Coronary artery (tissue), 2 donors: ENCODE measurements at regions not wholly inside any gene's neighbourhood (a gene's known extent, or its start where the extent isn't known, plus 50 kb on each side); places are given as distances from the start of the nearest gene placed in this dataset.

Experiments used
- DNase-seq: peaks from one replicate; pipeline ENCODE4 v3.0.0-alpha.2; 2017; ENCODE audit warnings: low spot score
- H3K27ac ChIP-seq, 2 donors: fragments of 200-600 bp; sonication (generic); one replicate each; pipeline ENCODE4 v1.5.1; 2016 to 2019
- H3K4me3 ChIP-seq: fragments of 200-600 bp; sonication (generic); 2 replicates; pipeline ENCODE4 v1.5.1; 2016; ENCODE audit warnings: mild to moderate bottlenecking, moderate library complexity
- TF ChIP-seq, protein P1 (sequence below): fragments of 200-600 bp; sonication (generic); IDR thresholded peaks from one replicate; pipeline ENCODE4 v1.5.1; 2019; ENCODE audit warnings: antibody characterized with exemption

DNA sequence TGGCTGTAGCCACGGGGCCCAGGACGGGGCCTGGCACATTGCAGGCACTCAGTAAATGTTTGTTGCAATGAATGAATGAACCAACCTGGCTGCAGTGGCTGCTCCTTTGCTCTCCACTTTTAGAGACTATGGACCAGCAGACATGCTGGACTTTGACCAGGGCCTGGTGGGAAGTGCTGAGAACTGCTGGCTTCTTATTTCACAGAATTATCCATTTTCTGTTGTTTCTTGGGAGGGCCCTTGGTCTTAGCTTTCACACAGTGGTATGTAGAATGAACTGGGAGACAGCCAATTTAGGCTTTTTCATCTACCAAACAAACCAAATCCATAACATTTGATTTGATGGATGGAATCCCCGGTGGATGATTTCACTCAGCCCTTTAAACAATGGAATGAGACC lies 78.0 kb upstream of the LHFPL2 start:
- Histone ChIP-seq H3K4me3 (no peak overlapping the region), H3K27ac (no peak overlapping the region)
- DNase-seq, result no peak
- TF ChIP-seq, protein P1, sequence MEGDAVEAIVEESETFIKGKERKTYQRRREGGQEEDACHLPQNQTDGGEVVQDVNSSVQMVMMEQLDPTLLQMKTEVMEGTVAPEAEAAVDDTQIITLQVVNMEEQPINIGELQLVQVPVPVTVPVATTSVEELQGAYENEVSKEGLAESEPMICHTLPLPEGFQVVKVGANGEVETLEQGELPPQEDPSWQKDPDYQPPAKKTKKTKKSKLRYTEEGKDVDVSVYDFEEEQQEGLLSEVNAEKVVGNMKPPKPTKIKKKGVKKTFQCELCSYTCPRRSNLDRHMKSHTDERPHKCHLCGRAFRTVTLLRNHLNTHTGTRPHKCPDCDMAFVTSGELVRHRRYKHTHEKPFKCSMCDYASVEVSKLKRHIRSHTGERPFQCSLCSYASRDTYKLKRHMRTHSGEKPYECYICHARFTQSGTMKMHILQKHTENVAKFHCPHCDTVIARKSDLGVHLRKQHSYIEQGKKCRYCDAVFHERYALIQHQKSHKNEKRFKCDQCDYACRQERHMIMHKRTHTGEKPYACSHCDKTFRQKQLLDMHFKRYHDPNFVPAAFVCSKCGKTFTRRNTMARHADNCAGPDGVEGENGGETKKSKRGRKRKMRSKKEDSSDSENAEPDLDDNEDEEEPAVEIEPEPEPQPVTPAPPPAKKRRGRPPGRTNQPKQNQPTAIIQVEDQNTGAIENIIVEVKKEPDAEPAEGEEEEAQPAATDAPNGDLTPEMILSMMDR, result no peak

DNA sequence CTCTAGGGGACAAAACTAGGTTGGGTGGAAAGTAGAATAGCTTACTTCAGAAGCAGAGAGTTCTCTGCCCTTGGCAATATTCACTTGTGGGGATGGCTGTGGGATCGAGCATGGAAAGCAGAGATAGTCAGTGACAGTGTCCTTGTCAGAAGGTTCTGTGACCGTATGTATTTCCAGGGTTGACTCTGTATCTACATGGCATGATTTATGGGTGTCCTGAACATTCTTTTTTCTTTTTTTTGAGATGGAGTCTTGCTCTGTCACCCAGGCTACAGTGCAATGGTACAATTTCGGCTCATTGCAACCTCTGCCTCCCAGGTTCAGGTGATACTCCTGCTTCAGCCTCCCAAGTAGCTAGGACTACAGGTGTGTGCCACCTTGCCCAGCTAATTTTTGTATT lies 77.4 kb upstream of the LHFPL2 start:
- Histone ChIP-seq H3K27ac (no peak overlapping the region), H3K4me3 (no peak overlapping the region)
- DNase-seq, result no peak
- TF ChIP-seq, protein P1, result no peak

GRCh38 chr5:78724061-78724460 lies 75.5 kb upstream of the LHFPL2 start:
- H3K27ac ChIP-seq, result no peak overlapping the region
- no peak overlapping the region for H3K4me3 ChIP-seq
- DNase-seq, result no peak
- TF ChIP-seq, protein P1, result no peak

DNA sequence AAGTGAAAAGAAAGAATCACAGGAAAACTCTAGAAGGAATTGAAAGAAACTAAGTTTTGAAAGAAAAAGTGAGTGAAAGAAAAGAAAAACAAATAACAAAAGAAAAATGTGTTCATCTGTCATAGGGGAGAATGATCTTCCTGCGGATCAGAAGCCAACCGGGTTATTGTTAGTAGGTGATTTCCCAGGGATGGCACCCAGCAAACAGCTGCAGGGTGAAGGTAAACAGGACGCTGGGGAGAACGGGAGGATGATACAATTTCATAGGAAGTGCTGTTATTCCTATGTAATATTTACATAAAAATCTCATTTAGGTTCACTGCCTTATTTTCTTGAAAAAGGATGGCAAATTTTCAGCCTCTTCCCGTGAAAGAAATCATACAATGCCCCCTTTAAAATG lies 72.4 kb upstream of the LHFPL2 start:
- no peak overlapping the region for H3K27ac ChIP-seq
- TF ChIP-seq, protein P1, result no peak
- no peak overlapping the region for H3K4me3 ChIP-seq

DNA sequence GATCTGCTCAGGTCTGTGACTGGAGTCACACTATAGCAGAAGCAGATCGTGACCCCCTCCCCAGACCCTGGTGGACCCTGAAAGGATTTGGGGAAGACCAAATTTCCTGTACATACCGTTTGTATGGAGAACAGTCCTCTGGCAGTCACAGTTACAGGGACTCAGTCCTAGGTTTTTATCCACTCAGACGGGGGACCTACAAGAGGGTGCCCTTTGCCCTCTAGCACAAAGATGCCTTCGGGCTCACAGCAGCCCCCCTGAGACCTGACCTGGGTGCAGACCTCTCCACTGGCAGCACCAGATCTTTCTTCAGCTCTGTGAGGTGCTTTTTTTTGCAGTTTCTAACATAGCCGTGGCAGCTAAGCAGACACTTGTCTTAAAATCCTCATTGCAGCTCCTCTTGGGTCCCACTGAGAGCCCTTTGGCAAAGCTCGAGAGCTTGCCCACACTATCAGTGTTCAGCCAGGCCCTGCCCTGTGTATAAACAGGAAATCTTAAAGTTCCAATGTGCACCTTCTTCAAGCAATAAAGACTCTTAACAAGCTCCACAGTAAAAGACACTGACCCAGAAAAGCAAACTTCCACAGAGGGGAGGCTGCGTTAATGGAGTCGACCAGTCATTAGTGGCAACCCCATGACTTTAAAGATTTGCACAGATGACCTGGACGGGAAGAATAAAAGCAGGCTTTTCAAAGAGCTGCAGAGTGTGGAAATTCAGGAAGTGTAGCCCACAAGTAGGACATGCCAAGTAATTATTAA lies 71.8 kb upstream of the LHFPL2 start:
- no peak for DNase-seq
- H3K4me3 ChIP-seq, result no peak overlapping the region
- H3K27ac ChIP-seq, result no peak overlapping the region
- TF ChIP-seq, protein P1, result no peak

More for the DNA sequence above, 72.4 kb upstream of the LHFPL2 start:
- DNase-seq, result no peak

- DNase-seq, result no peak
- TF ChIP-seq, protein P1, result no peak
- H3K27ac ChIP-seq, result no peak overlapping the region
- no peak overlapping the region for H3K4me3 ChIP-seq
Observed at GRCh38 chr5:78719504-78720219, 71.1 kb upstream of the LHFPL2 start.

GRCh38 chr5:78718824-78719223 lies 70.3 kb upstream of the LHFPL2 start:
- H3K4me3 ChIP-seq, result no peak overlapping the region
- no peak for DNase-seq
- H3K27ac ChIP-seq, result no peak overlapping the region
- TF ChIP-seq, protein P1, result no peak
